ENCODE measurements at regions not wholly inside any gene's neighbourhood (a gene's known extent, or its start where the extent isn't known, plus 50 kb on each side); places are given as distances from the start of the nearest gene placed in this dataset.
"Not testable (repeated sequence)": the region's sequence is repeated elsewhere in the genome, so short reads cannot be mapped to it uniquely, and the experiment has no call there.

- DNase-seq (ENCODE audit: low spot score) = no peak
Measured at GRCh38 chr6:140824595-140824994, 1308.1 kb upstream of the GJE1 start.

- DNase-seq (ENCODE audit: low spot score) = no peak
Measured at GRCh38 chr6:140821196-140821595, 1311.5 kb upstream of the GJE1 start.

GRCh38 chr6:140817176-140817575 lies 1315.5 kb upstream of the GJE1 start:
- no peak for DNase-seq (ENCODE audit: low spot score)

GRCh38 chr6:140816681-140817080 lies 1316.0 kb upstream of the GJE1 start:
- DNase-seq (ENCODE audit: low spot score) = no peak

GRCh38 chr6:140812636-140813035 lies 1320.1 kb upstream of the GJE1 start:
- DNase-seq (ENCODE audit: low spot score) = no peak

- DNase-seq (ENCODE audit: low spot score) = no peak
Measured at GRCh38 chr6:140811642-140812041, 1321.1 kb upstream of the GJE1 start.

GRCh38 chr6:140809694-140810101 lies 1323.0 kb upstream of the GJE1 start:
- no peak for DNase-seq (ENCODE audit: low spot score)

GRCh38 chr6:140806431-140806830 lies 1326.3 kb upstream of the GJE1 start:
- no peak for DNase-seq (ENCODE audit: low spot score)

- no peak for DNase-seq (ENCODE audit: low spot score)
Measured at GRCh38 chr6:140794544-140794943, 1338.2 kb upstream of the GJE1 start.

- no peak for DNase-seq (ENCODE audit: low spot score)
Measured at GRCh38 chr6:140790109-140790508, 1342.6 kb upstream of the GJE1 start.

GRCh38 chr6:140789466-140789865 lies 1343.3 kb upstream of the GJE1 start:
- DNase-seq (ENCODE audit: low spot score) = no peak

GRCh38 chr6:140785926-140786325 lies 1346.8 kb upstream of the GJE1 start:
- DNase-seq (ENCODE audit: low spot score) = no peak

- no peak for DNase-seq (ENCODE audit: low spot score)
Measured at GRCh38 chr6:140784573-140784972, 1348.2 kb upstream of the GJE1 start.

- DNase-seq (ENCODE audit: low spot score) = not testable (repeated sequence)
Measured at GRCh38 chr6:140783504-140783903, 1349.2 kb upstream of the GJE1 start.

GRCh38 chr6:140782941-140783340 lies 1349.8 kb upstream of the GJE1 start:
- no peak for DNase-seq (ENCODE audit: low spot score)

- DNase-seq (ENCODE audit: low spot score) = no peak
Measured at GRCh38 chr6:140779991-140780596, 1352.6 kb upstream of the GJE1 start.

- DNase-seq (ENCODE audit: low spot score) = no peak
Measured at GRCh38 chr6:140779341-140779740, 1353.4 kb upstream of the GJE1 start.

- no peak for DNase-seq (ENCODE audit: low spot score)
Measured at GRCh38 chr6:140777780-140778179, 1354.9 kb upstream of the GJE1 start.

- no peak for DNase-seq (ENCODE audit: low spot score)
Measured at GRCh38 chr6:140775061-140775460, 1357.7 kb upstream of the GJE1 start.

- no peak for DNase-seq (ENCODE audit: low spot score)
Measured at GRCh38 chr6:140774080-140774505, 1358.6 kb upstream of the GJE1 start.

GRCh38 chr6:140773276-140773675 lies 1359.4 kb upstream of the GJE1 start:
- no peak for DNase-seq (ENCODE audit: low spot score)

- DNase-seq (ENCODE audit: low spot score) = no peak
Measured at GRCh38 chr6:140772576-140772975, 1360.1 kb upstream of the GJE1 start.

- DNase-seq (ENCODE audit: low spot score) = no peak
Measured at GRCh38 chr6:140768133-140768532, 1364.6 kb upstream of the GJE1 start.

GRCh38 chr6:140766999-140767398 lies 1365.7 kb upstream of the GJE1 start:
- DNase-seq (ENCODE audit: low spot score) = no peak

Data from hematopoietic multipotent progenitor cell treated with erythropoietin and hydrocortisone succinate and interleukin-3 and kit ligand, for 17 days (in vitro differentiated cells).